ENCODE measurements at regions not wholly inside any gene's neighbourhood (a gene's known extent, or its start where the extent isn't known, plus 50 kb on each side); places are given as distances from the start of the nearest gene placed in this dataset.
"Not testable (repeated sequence)": the region's sequence is repeated elsewhere in the genome, so short reads cannot be mapped to it uniquely, and the experiment has no call there.

DNA sequence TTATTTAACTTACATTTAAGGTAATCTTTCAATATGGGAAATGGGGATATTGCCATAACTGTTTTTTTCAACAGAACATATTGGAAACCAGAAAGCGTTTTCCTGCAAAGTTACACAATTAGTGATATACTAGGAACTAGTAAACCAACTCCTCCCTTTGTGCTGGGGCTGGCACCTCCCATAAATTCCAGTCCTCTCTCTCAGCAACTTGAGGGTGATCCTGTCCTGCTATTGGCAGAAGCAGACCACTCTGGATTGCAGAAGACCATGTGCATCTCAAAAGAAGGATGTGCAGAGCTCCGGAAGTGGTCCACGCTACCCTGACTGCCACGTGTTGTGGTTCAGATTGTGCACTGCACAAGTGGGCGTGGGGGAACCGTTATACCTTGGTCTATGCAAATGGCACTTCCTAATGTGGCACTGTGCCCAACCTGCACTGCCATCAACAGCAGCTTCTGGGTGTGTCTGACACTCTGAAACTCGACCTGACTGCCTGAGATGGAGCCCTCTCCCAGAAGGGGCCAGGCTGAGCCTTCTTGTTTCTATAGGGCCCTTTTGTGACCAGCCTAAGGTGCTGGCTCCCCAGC is 219.2 kb downstream of the ZNF516 start:
- intact Hi-C loops (cut with DNase I) = no loop called here
- WGBS, 3 donors = 65 to 69% (median 67%) methylated on average over 7 of the region's 7 CpGs

GRCh38 chr18:76274468-76275289 is 220.4 kb downstream of the ZNF516 start:
- H3K9me3 ChIP-seq = no peaks in the 10 kb centered on the region
- TF ChIP-seq CTCF (IDR thresholded peaks at IDR 0.05) = no peak
- DNase-seq = no peak
- no peak overlapping the region for H3K4me3 ChIP-seq
- intact Hi-C loops (cut with DNase I) = no loop called here
- no peak for ATAC-seq
- H3K27me3 ChIP-seq (ENCODE audit: insufficient read depth in 3 of 3, low read length in 2 of 3) = no peaks in the 10 kb centered on the region
- no peak overlapping the region for H3K27ac ChIP-seq
- WGBS, 3 donors = 39 to 42% (median 41%) methylated on average over 19 of the region's 19 CpGs
- no peaks in the 10 kb centered on the region for H3K36me3 ChIP-seq (ENCODE audit: insufficient read depth in 1 of 2, low read depth in 1 of 2)
- H3K4me1 ChIP-seq = no peaks in the 10 kb centered on the region

More for the DNA sequence above, 219.2 kb downstream of the ZNF516 start:
- ATAC-seq = no peak
- H3K9me3 ChIP-seq = no peaks in the 10 kb centered on the region
- no peak overlapping the region for H3K4me3 ChIP-seq
- H3K36me3 ChIP-seq (ENCODE audit: insufficient read depth in 1 of 2, low read depth in 1 of 2) = no peaks in the 10 kb centered on the region
- no peak for TF ChIP-seq CTCF (IDR thresholded peaks at IDR 0.05)
- no peak overlapping the region for H3K27ac ChIP-seq
- no peaks in the 10 kb centered on the region for H3K27me3 ChIP-seq (ENCODE audit: insufficient read depth in 3 of 3, low read length in 2 of 3)
- no peak for DNase-seq
- H3K4me1 ChIP-seq = no peaks in the 10 kb centered on the region

DNA sequence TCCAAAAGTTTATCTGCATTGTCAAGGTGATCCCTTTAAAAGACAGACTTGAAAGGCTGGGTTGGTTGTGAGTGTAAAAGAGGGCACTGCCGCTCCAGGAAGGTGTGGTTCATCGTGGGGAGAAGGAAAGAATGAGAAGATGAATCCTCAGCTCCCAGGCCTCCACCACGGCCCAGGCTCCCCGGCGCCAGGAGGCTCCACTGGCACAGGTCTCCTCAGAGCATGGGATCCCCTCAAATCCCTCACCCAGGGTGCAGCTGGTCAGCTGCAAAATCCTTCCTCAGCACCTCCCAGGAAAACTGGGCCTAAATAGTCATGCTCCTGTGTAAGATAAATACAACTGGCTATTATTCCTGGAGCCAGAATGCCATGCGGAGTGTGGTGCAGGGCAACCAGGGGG is 221.1 kb downstream of the ZNF516 start:
- Histone ChIP-seq H3K36me3 (ENCODE audit: insufficient read depth in 1 of 2, low read depth in 1 of 2) (no peaks in the 10 kb centered on the region), H3K27ac (no peak overlapping the region), H3K9me3 (no peaks in the 10 kb centered on the region), H3K27me3 (ENCODE audit: insufficient read depth in 3 of 3, low read length in 2 of 3) (no peaks in the 10 kb centered on the region), H3K4me1 (no peaks in the 10 kb centered on the region), H3K4me3 (no peak overlapping the region)
- no peak for DNase-seq
- no peak for ATAC-seq
- intact Hi-C loops (cut with DNase I) = no loop called here
- 81 to 93% (median 84%) methylated on average over 6 of the region's 6 CpGs for WGBS, 3 donors
- TF ChIP-seq CTCF (IDR thresholded peaks at IDR 0.05) = no peak

DNA sequence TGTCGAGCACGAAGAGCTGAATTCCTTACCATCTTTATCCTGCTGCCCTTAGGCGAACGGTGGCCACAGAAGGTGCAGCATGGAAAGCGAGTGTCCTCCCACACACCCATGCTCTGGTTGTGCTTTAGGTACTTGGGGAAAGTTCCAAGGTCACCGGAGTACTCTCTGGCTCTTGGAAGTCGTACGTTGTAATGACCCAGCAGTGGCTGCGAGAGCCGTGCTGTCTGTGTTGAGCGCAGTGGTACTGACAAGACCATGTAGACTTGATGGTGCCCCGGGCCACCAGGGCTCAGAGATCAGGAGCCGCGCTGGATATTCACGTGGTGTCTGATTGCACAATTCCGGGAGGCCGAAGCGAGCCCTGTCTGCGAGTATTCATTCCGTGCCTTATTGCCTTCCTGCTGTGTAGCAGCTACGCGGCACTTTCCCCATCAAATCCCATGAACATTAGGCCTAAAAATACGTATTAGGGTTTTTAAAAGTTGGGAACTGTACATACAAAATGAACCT is 222.0 kb downstream of the ZNF516 start:
- Histone ChIP-seq H3K27me3 (ENCODE audit: insufficient read depth in 3 of 3, low read length in 2 of 3) (no peaks in the 10 kb centered on the region), H3K4me1 (no peaks in the 10 kb centered on the region), H3K27ac (no peak overlapping the region), H3K36me3 (ENCODE audit: insufficient read depth in 1 of 2, low read depth in 1 of 2) (no peaks in the 10 kb centered on the region), H3K9me3 (no peaks in the 10 kb centered on the region), H3K4me3 (no peak overlapping the region)
- DNase-seq (no peak), ATAC-seq (no peak)
- no peak for TF ChIP-seq CTCF (IDR thresholded peaks at IDR 0.05)
- intact Hi-C loops (cut with DNase I) = no loop called here
- 95% methylated on average over 23 of the region's 23 CpGs for WGBS, 3 donors

- not testable (repeated sequence) for H3K36me3 ChIP-seq (ENCODE audit: insufficient read depth in 1 of 2, low read depth in 1 of 2); H3K27ac ChIP-seq; ATAC-seq; H3K4me1 ChIP-seq; DNase-seq; H3K4me3 ChIP-seq; H3K9me3 ChIP-seq
- H3K27me3 ChIP-seq (ENCODE audit: insufficient read depth in 3 of 3, low read length in 2 of 3) = peaks cover 0 to 17% (median 2%) of the 10 kb centered on the region in 3 donors
- intact Hi-C loops (cut with DNase I) = loop anchor here in 1 of 2 donors (1.0 kb wide), 1 partner anchor 80 kb away; no protein-coding TSS in a partner anchor
- WGBS, 3 donors = 97 to 99% (median 97%) methylated on average over 6 of the region's 6 CpGs
These were observed 227.6 kb downstream of the ZNF516 start for GRCh38 chr18:76267423-76267822.

Data from psoas muscle (tissue), 7 donors.